Stimulated activated CD4-positive, alpha-beta T cell treated with anti-CD3 and anti-CD28 coated beads, TNF-alpha, amount 100 ng/mL, for 4 hours (primary cell): ENCODE measurements at regions not wholly inside any gene's neighbourhood (a gene's known extent, or its start where the extent isn't known, plus 50 kb on each side); places are given as distances from the start of the nearest gene placed in this dataset.

Experiments used
- DNase-seq, 3 experiments: peaks; one replicate each; pipeline ENCODE4 v3.0.0-alpha.2; 2020; ENCODE audit warnings: low read depth in 3 of 3

GRCh38 chr13:106299621-106300020, 235.8 kb downstream of the EFNB2 start:
- no peak for DNase-seq

DNA sequence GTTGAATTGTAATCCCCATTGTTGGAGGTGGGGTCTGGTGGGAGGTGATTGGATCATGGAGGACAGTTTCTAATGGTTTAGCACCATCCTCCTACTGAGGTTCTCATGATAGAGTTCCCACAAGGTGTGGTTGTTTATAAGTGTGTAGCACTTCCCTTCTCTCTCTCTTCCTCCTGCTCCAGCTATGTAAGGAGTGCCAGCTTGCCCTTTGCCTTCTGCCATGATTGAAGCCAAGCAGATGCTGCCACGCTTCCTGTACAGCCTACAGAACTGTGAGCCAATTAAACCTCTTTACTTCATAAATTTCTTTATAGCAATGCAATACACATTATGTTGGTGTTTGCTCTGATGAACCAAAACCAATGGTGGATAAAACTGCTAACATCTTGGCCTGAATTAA, 238.2 kb downstream of the EFNB2 start:
- no peak for DNase-seq

DNA sequence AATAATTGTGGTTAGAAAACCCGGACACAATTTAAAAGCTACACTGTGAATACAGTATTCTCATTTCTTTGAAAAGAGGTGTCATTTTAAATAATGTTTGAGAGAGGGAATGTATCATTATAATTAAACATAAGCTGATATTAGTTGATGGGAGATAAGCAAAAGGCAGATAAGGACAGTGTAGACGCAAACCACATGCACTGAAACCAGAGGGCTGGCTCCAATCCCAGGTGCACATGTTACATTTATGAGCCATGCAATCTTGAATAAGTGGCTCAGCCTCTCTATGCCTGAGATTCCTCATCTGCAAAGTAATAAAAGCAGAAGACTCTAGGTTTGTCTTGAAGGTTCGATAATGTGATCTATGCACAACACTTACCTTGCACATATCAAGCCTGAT, 238.7 kb downstream of the EFNB2 start:
- DNase-seq = no peak

DNA sequence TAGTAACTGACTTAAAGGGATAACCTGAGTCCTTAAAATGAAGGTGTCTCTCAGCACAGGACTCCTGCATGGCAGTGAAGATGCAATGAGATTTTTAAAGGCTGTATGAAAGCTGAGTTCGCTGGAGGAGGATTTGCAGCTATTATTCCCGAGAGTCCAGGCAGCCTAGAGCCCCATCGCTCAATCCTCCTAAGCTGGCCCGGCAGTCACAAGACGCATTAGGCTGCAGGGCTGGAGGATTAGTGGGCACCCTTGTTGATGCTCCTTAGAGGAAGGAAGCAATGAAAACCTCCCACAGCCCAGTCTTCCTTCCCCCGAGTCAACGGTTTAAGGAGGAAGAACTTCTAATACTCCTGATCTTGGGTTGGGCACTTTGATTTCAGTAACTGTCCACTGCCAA, 239.5 kb downstream of the EFNB2 start:
- no peak for DNase-seq

DNA sequence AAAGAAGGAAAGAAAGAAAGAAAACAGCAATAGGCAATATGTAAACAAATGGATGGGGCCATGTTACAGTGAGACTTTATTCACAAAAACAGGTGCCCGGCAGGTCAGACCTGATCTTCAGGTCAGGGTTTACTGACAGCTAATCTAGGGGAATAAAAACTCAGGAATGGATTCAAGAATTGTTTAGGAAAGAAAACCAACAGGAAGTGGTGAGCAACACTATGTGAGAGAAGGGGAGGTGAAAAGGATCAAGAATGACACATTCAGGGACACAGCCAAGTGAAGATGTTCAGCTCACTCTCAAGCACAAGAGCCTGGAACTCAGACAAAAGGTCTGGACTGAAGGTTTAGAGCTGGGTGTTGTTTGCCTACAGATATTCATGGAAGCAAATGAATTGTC, 244.5 kb downstream of the EFNB2 start:
- DNase-seq = no peak

DNA sequence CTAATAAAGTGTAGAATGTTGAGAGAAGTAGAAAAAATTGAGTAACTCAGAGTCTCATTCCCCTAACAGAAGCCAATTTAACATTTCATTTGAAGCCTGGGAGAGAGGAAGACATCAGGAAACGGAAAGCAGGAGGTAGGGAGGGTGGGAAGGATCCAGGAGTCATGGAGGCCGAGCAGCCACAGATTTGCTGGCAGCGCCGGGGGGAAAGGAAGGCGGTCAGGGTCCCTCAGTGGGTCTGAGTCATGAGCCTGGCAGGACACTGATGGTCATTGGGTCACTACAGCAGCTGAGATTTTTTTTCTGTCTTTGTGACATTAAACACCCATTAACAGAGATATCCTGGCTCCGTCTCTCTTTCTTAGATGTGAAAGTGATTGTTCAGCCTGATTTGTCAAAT, 248.1 kb downstream of the EFNB2 start:
- no peak for DNase-seq

- DNase-seq = no peak
Observed at GRCh38 chr13:106286811-106287210, 248.7 kb downstream of the EFNB2 start.

- no peak for DNase-seq
Observed at GRCh38 chr13:106284358-106284757, 251.1 kb downstream of the EFNB2 start.

- no peak for DNase-seq
Observed at GRCh38 chr13:106281426-106281825, 254.0 kb downstream of the EFNB2 start.

DNA sequence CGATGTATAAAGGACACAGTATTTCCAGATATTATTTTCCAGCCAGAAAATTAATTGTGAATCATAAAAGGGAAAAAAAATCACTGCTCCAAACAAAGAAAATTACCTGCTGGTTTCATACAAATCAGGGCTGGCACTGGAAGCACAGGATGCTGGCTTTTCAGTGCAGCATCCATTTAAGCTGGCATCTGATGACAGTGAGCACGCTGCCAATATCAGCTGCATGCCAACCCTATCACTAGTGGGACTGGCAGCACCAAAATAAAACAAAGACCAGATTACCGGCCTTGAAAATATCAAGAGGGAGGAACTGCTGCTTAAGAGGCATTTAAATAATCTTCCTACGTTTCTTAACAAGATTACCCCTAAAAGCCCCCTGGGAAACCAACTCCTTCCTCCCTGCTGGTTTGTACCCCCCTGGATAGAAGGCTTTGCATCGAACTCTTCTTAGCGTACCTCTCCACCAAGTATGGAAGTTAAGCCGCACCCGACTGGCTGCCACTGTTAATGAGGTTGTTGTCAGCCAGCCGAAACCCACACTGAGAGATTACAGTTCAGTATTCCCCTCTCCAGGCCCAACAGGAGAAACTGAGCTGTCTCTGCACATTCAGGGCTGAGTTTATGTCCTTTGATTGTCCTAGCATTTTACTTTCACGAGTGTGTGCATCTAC, 257.8 kb downstream of the EFNB2 start:
- DNase-seq = no peak

GRCh38 chr13:106276876-106277275, 258.6 kb downstream of the EFNB2 start:
- DNase-seq = no peak

DNA sequence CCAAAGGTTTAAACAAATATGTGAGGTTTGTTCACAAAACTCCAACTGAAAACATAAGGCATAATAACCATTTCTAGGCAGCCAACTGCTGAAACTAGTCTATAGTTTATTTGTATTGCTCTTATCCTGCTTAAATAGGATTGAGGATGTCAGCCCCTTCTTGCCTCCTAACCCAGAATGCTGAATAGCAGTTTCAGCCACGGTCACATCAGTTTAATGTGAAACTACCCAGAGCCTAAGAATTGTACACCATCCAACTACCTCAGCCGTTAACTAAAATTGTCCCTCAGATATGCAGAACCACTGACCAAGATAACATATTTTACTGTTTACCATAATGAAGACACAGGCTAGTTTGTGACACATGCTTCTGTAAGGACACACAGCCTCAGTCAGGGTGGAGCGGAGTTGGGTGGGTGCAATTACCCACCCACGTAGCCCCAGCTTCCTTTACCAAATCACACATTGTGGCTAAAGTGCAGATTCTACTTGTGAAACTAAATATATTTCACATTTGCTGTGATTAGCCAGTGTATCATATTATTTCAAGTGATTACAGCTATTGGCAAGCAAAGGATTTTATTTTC, 259.9 kb downstream of the EFNB2 start:
- no peak for DNase-seq

DNA sequence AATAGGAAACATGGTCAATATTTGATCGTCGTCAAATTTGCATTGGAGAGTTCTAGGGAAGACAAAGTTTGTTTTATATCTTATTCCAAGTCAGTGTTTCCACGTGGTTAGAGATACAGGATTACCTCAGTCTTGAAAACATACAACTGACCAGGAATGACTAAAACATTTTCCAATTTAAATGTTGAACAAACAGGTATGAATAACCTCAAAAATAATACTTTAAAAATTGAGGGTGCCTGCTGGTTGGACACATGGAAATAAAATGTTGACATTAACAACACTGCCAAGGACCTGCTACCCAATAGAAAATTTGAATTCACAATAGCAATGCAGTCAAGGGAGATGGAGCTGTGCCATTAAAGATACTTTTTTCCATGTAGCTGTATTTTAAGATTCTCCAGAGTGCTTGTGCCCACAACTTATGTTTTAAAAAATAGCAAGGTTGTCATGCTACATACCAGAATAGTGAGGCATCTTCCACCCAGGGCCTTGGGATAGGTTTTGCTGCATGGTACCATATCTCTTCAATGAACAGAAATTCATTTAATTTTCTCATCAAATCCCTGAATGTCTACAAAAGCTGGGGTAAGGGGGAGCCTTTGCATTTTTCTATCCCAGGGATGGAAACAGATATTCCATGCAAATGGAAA, 260.8 kb downstream of the EFNB2 start:
- no peak for DNase-seq

GRCh38 chr13:106263801-106264200, 271.7 kb downstream of the EFNB2 start:
- no peak for DNase-seq

GRCh38 chr13:106262886-106263285, 272.6 kb downstream of the EFNB2 start:
- no peak for DNase-seq

GRCh38 chr13:106261450-106261849, 274.0 kb downstream of the EFNB2 start:
- no peak for DNase-seq

DNA sequence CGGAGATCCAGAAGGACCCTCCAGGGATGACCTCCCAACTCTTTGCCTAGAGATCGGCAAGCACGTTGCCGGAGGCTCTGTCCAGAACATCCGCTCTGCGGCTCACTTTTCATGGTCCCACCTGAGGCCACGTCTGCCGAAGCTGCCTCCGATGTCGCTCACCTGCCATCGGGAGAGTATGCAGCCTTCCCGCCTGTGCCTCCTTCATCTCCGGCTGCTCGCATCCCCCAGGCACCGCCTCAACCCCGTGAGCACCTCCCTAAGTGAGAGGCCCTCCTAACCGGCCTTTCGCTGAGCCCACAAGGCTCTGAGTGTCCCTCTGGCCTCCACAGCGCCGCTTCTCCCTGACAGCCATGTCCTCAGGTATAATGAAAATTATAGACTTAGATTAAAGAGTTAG, 275.1 kb downstream of the EFNB2 start:
- DNase-seq = no peak

DNA sequence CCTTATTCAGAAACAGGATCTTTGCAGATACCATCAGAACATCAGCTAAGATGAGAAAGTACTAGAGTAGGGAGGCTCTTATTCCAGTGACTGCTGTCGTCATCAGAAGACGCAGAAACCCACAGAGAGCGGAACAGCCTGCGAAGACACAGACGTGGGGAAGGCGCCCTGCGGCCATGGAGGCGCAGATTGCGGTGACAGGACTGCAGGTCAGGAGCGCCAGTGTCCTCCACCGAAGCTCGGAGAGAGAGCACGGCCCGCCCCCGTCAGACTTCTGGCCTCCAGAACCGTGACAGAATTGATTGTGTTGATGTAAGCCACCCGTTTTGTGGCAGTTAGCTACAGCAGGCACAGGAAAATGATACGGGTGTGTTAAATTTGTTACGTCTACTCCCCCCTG, 275.5 kb downstream of the EFNB2 start:
- no peak for DNase-seq

DNA sequence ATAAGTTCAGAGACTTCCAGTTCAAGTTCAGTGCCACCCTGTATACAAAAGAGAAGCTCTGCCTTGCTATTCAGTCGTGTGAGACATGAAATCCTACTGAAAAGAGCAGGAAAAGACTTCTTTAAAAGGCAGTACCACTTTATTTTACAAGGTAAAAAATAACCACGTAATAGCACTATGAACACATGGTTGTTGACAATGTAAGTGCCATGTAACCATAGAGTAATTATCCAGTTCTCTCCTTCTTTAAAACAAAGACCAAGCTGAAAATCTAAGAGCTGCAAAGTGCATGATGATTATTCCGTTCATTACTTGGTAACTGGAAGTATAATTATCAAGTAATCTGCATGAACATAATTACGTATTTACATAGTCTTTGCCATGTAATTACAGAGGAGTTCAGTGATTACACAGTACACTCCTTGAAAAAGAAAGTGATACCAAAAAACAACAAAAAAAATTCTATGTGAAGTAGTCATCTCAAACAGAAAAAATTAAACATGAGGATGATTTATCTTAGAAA, 288.7 kb downstream of the EFNB2 start:
- DNase-seq = no peak

GRCh38 chr13:106246242-106246641, 289.2 kb downstream of the EFNB2 start:
- no peak for DNase-seq

DNA sequence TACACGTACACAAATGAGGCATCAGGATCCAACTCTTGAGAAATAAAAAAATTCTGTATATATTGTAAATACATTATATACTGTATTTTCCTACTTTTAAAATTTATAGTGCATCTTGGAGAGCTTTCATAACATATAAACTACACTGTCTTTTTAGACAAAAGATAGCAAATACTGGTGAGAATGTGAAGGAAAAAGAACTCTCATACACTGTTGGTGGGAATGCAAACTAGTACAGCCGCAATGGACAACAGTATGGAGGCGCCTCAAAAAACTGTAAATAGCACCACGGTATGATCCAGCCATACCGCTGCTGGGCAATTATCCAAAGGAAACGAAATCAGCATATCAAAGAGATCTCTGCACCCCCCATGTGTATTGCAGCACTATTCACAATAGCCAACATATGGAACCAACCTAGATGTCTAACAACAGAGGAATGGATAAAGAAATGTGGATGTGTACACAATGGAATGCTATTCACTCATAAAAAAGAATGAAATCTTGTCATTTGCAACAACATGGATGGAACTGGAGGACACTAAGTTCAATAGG, 292.4 kb downstream of the EFNB2 start:
- DNase-seq = no peak

DNA sequence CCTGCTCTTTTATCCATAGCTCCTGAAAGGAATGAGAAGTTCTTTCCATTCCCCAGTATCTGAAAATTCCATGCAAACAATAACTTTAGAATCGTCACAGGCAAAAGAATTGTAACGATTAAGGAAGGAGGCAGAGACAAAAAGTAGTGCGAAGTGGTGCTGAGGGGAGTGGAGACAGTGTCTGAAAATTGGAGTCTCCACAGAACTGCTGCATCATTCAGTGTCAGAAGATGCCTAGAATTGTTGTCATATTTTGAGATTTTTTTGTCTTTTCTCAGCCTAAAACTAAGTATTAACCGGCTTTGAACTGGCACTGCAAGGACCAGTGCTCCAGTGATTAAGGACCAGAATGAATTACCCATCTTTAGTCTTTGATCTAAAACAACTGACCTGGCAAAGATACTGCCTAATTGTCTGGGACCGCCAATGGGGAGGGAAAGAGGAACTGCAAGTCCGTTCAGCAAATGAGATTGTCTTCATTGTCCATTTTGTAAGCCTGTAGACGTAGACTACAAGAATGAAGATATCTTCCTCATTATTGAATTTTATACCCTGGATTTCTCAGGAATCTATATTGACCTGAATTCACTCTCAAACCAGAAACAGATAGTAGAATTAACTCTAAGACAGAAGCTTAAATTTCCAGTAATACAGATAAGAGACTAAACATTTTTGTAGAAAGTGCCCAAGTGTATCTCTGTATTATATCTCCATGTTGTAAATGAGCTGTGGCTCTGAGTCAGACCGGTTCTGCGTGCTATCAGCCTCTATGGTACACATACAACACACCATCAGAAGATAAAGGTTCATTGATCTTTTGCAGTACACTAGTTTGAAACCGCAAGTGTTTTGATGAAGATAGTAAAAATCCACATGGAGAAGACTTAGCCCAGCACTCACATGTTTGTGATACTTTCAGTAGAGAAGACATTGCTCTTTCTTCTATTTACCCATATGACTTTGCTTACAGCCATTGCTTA, 293.2 kb downstream of the EFNB2 start:
- no peak for DNase-seq
